ENCODE measurements at regions not wholly inside any gene's neighbourhood (a gene's known extent, or its start where the extent isn't known, plus 50 kb on each side); places are given as distances from the start of the nearest gene placed in this dataset.

DNA sequence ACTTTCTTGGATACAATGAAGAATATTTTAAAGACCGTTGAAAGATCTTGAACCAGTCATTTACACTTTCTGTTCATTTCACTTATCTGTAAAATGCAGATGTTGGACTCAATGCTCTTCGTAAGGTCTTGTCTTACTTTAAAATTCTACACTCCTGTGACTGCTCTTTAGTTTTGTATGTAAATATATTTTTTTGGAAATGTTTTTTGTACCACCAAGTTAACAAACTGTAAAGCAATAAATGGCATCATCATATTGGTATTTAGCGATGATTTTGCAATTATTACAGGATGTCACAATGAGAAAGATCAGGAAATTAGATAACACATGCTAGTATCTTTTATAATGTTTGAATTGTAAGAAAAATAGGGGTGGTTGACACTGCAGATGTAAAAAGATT lies 80.8 kb upstream of the GNAQ start:
- Mint-ChIP-seq H3K9me3 (no peaks in the 10 kb centered on the region), H3K27me3 (ENCODE audit: low read depth) (no peaks in the 10 kb centered on the region; the same call in 1 of the 2 replicates), H3K36me3 (ENCODE audit: insufficient read depth in 1 of 3, low read depth in 3 of 3) (no peaks in the 10 kb centered on the region), H3K4me3 (no peak overlapping the region), H3K4me1 (no peaks in the 10 kb centered on the region), H3K27ac (no peak overlapping the region)
- no peaks in the 10 kb centered on the region for H3K23me2 ChIP-seq (ENCODE audit: insufficient read length, low read depth, low read length, poor library complexity, severe bottlenecking)
- no peak overlapping the region for H3K14ac ChIP-seq (ENCODE audit: insufficient read depth, low read length)
- no peaks in the 10 kb centered on the region for H3K79me2 ChIP-seq (ENCODE audit: insufficient read depth, low read length)
- H4K91ac ChIP-seq (ENCODE audit: insufficient read length, low read depth, low read length) = no peak overlapping the region
- H2BK120ac ChIP-seq (ENCODE audit: low read depth, low read length, poor library complexity, severe bottlenecking) = no peak overlapping the region
- no peak for DNase-seq
- H3K4ac ChIP-seq (ENCODE audit: low read depth, low read length) = no peak overlapping the region
- no peak overlapping the region for H2BK20ac ChIP-seq (ENCODE audit: low read depth, low read length, poor library complexity, severe bottlenecking)
- H2AFZ ChIP-seq (ENCODE audit: low read length) = no peak overlapping the region
- H2BK15ac ChIP-seq (ENCODE audit: low read depth, low read length) = no peak overlapping the region
- no peak overlapping the region for H3K23ac ChIP-seq (ENCODE audit: insufficient read length, low read depth, low read length)
- no peak overlapping the region for H4K5ac ChIP-seq (ENCODE audit: insufficient read length, low read depth, low read length)
- no peaks in the 10 kb centered on the region for H3K79me1 ChIP-seq (ENCODE audit: insufficient read depth, low read depth, low read length, poor library complexity, severe bottlenecking)
- no peak overlapping the region for H2BK5ac ChIP-seq (ENCODE audit: insufficient read length, low read length)
- no peaks in the 10 kb centered on the region for H3K27me3 ChIP-seq (ENCODE audit: insufficient read depth, low read length)
- no peak overlapping the region for H3K4me2 ChIP-seq (ENCODE audit: insufficient read depth, insufficient read length, low read length)
- no peak overlapping the region for H2BK12ac ChIP-seq (ENCODE audit: insufficient read length, low read depth, low read length)
- TF ChIP-seq, protein P1, sequence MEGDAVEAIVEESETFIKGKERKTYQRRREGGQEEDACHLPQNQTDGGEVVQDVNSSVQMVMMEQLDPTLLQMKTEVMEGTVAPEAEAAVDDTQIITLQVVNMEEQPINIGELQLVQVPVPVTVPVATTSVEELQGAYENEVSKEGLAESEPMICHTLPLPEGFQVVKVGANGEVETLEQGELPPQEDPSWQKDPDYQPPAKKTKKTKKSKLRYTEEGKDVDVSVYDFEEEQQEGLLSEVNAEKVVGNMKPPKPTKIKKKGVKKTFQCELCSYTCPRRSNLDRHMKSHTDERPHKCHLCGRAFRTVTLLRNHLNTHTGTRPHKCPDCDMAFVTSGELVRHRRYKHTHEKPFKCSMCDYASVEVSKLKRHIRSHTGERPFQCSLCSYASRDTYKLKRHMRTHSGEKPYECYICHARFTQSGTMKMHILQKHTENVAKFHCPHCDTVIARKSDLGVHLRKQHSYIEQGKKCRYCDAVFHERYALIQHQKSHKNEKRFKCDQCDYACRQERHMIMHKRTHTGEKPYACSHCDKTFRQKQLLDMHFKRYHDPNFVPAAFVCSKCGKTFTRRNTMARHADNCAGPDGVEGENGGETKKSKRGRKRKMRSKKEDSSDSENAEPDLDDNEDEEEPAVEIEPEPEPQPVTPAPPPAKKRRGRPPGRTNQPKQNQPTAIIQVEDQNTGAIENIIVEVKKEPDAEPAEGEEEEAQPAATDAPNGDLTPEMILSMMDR (conservative IDR thresholded peaks at IDR 0.05) = no peak
- no peak overlapping the region for H3K27ac ChIP-seq (ENCODE audit: insufficient read length, low read depth, low read length)
- H3K4me1 ChIP-seq (ENCODE audit: insufficient read depth, low read length) = no peaks in the 10 kb centered on the region
- no peak overlapping the region for H2AK5ac ChIP-seq (ENCODE audit: insufficient read length, low read length)
- H3K56ac ChIP-seq (ENCODE audit: insufficient read length, low read depth, low read length) = no peak overlapping the region
- no peaks in the 10 kb centered on the region for H4K20me1 ChIP-seq (ENCODE audit: control insufficient read depth, insufficient read depth, insufficient read length)
- no peak overlapping the region for H3T11ph ChIP-seq (ENCODE audit: low read length)
- no CpG with 5 or more reads among the region's 3 CpGs for WGBS (ENCODE audit: extremely low coverage, insufficient read length, low lambda C conversion rate)
- H3K9me3 ChIP-seq (ENCODE audit: control insufficient read depth, low read depth, low read length) = no peaks in the 10 kb centered on the region
- H3K18ac ChIP-seq (ENCODE audit: insufficient read length, low read depth, low read length) = no peak overlapping the region
- no peak overlapping the region for H3K9ac ChIP-seq (ENCODE audit: extremely low read depth, insufficient read length, low read length)
- no peak overlapping the region for H4K8ac ChIP-seq (replicated peaks; ENCODE audit: insufficient read length, low read depth, low read length)

Data from H9 (cell line).